ENCODE measurements at regions not wholly inside any gene's neighbourhood (a gene's known extent, or its start where the extent isn't known, plus 50 kb on each side); places are given as distances from the start of the nearest gene placed in this dataset.

GRCh38 chr10:31194986-31195385, 124.0 kb upstream of the ZEB1 start:
- 72 to 89% methylated on average over 3 to 4 of the region's 4 CpGs for WGBS, 2 experiments (ENCODE audit: insufficient coverage in 1 of 2, insufficient read length in 1 of 2)
- no peak for DNase-seq
- TF ChIP-seq, protein P1, sequence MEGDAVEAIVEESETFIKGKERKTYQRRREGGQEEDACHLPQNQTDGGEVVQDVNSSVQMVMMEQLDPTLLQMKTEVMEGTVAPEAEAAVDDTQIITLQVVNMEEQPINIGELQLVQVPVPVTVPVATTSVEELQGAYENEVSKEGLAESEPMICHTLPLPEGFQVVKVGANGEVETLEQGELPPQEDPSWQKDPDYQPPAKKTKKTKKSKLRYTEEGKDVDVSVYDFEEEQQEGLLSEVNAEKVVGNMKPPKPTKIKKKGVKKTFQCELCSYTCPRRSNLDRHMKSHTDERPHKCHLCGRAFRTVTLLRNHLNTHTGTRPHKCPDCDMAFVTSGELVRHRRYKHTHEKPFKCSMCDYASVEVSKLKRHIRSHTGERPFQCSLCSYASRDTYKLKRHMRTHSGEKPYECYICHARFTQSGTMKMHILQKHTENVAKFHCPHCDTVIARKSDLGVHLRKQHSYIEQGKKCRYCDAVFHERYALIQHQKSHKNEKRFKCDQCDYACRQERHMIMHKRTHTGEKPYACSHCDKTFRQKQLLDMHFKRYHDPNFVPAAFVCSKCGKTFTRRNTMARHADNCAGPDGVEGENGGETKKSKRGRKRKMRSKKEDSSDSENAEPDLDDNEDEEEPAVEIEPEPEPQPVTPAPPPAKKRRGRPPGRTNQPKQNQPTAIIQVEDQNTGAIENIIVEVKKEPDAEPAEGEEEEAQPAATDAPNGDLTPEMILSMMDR (conservative IDR thresholded peaks at IDR 0.05), result no peak
- Mint-ChIP-seq H3K27me3 (ENCODE audit: insufficient read depth) (no peaks in the 10 kb centered on the region), H3K9me3 (no peaks in the 10 kb centered on the region), H3K4me1 (peaks cover 5% of the 10 kb centered on the region), H3K36me3 (ENCODE audit: low read depth) (no peaks in the 10 kb centered on the region), H3K4me3 (no peak overlapping the region), H3K27ac (no peak overlapping the region)
- H3K9ac ChIP-seq (ENCODE audit: extremely low read depth, low read length, poor library complexity, severe bottlenecking), result no peak overlapping the region
- H3K9me3 ChIP-seq (ENCODE audit: control insufficient read depth, low read length), result no peaks in the 10 kb centered on the region
- no peak overlapping the region for H3K27ac ChIP-seq (ENCODE audit: low read depth, low read length)
- H3K4me3 ChIP-seq (ENCODE audit: low read length), result no peak overlapping the region
- H3K36me3 ChIP-seq (ENCODE audit: control insufficient read depth, insufficient read depth, low read length), result no peaks in the 10 kb centered on the region
- H3K4me1 ChIP-seq (ENCODE audit: control insufficient read depth, insufficient read depth, low read length), result peaks cover 3% of the 10 kb centered on the region
- H3K27me3 ChIP-seq (ENCODE audit: control insufficient read depth, insufficient read depth, low read length, poor library complexity, severe bottlenecking), result no peaks in the 10 kb centered on the region

DNA sequence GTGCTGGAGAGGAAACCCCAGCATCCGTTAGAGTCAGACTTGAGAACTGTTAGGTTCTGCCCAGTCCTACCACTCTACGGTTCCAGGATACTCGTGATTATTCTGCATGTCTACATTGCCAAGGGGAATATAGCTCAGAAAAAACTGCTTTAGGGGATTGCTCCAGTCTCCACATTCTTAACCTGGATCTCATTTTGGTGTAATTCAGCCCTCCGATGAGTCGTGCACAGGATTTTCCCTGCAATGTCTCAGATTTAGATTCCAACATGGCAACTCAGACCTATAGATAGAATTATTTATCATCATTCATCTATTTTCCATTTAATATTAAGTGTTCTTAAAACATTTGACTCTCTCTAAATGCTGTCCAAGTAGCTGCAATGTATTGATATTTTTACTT, 121.1 kb upstream of the ZEB1 start:
- H3K4me1 ChIP-seq (ENCODE audit: control insufficient read depth, insufficient read depth, low read length), result peaks cover 3% of the 10 kb centered on the region
- no peaks in the 10 kb centered on the region for H3K9me3 ChIP-seq (ENCODE audit: control insufficient read depth, low read length)
- no peaks in the 10 kb centered on the region for H3K36me3 ChIP-seq (ENCODE audit: control insufficient read depth, insufficient read depth, low read length)
- H3K36me3 Mint-ChIP-seq (ENCODE audit: low read depth), result no peaks in the 10 kb centered on the region
- no peak overlapping the region for H3K27ac Mint-ChIP-seq
- no peaks in the 10 kb centered on the region for H3K27me3 ChIP-seq (ENCODE audit: control insufficient read depth, insufficient read depth, low read length, poor library complexity, severe bottlenecking)
- no peak overlapping the region for H3K9ac ChIP-seq (ENCODE audit: extremely low read depth, low read length, poor library complexity, severe bottlenecking)
- DNase-seq, result no peak
- no peak overlapping the region for H3K27ac ChIP-seq (ENCODE audit: low read depth, low read length)
- WGBS, 2 experiments (ENCODE audit: insufficient coverage in 1 of 2, insufficient read length in 1 of 2), result 84% methylated on average over 3 to 5 of the region's 5 CpGs
- H3K4me3 ChIP-seq (ENCODE audit: low read length), result no peak overlapping the region
- peaks cover 5% of the 10 kb centered on the region for H3K4me1 Mint-ChIP-seq
- TF ChIP-seq, protein P1 (conservative IDR thresholded peaks at IDR 0.05), result no peak
- H3K27me3 Mint-ChIP-seq (ENCODE audit: insufficient read depth), result no peaks in the 10 kb centered on the region
- H3K9me3 Mint-ChIP-seq, result no peaks in the 10 kb centered on the region
- H3K4me3 Mint-ChIP-seq, result no peak overlapping the region

- 93 to 100% methylated on average over 4 of the region's 4 CpGs for WGBS, 2 experiments (ENCODE audit: insufficient coverage in 1 of 2, insufficient read length in 1 of 2)
- H3K4me1 Mint-ChIP-seq, result peaks cover 2% of the 10 kb centered on the region
- no peak overlapping the region for H3K27ac Mint-ChIP-seq
- no peak overlapping the region for H3K27ac ChIP-seq (ENCODE audit: low read depth, low read length)
- H3K27me3 Mint-ChIP-seq (ENCODE audit: insufficient read depth), result no peaks in the 10 kb centered on the region
- H3K36me3 ChIP-seq (ENCODE audit: control insufficient read depth, insufficient read depth, low read length), result no peaks in the 10 kb centered on the region
- no peaks in the 10 kb centered on the region for H3K4me1 ChIP-seq (ENCODE audit: control insufficient read depth, insufficient read depth, low read length)
- no peaks in the 10 kb centered on the region for H3K27me3 ChIP-seq (ENCODE audit: control insufficient read depth, insufficient read depth, low read length, poor library complexity, severe bottlenecking)
- no peaks in the 10 kb centered on the region for H3K9me3 ChIP-seq (ENCODE audit: control insufficient read depth, low read length)
- no peaks in the 10 kb centered on the region for H3K36me3 Mint-ChIP-seq (ENCODE audit: low read depth)
- TF ChIP-seq, protein P1 (conservative IDR thresholded peaks at IDR 0.05), result no peak
- H3K9ac ChIP-seq (ENCODE audit: extremely low read depth, low read length, poor library complexity, severe bottlenecking), result no peak overlapping the region
- H3K4me3 ChIP-seq (ENCODE audit: low read length), result no peak overlapping the region
- no peak for DNase-seq
- no peaks in the 10 kb centered on the region for H3K9me3 Mint-ChIP-seq
- no peak overlapping the region for H3K4me3 Mint-ChIP-seq
Observed at GRCh38 chr10:31204090-31204489, 114.9 kb upstream of the ZEB1 start.
